ENCODE measurements at regions not wholly inside any gene's neighbourhood (a gene's known extent, or its start where the extent isn't known, plus 50 kb on each side); places are given as distances from the start of the nearest gene placed in this dataset.

- no peak for DNase-seq
- H3K4me3 ChIP-seq, result no peak overlapping the region
- H3K9me3 ChIP-seq, result peaks cover 0 to 4% (median 0%) of the 10 kb centered on the region in 12 donors
- no peak for ATAC-seq
- intact Hi-C loops (cut with DNase I), result no loop called here
- H3K27me3 ChIP-seq, result no peaks in the 10 kb centered on the region
- TF ChIP-seq CTCF (IDR thresholded peaks at IDR 0.05) (no peak), POLR2A (IDR thresholded peaks at IDR 0.05) (no peak)
- H3K4me1 ChIP-seq, result no peaks in the 10 kb centered on the region
- WGBS, 4 donors, result 92 to 98% (median 97%) methylated on average over 3 of the region's 3 CpGs
- no peak overlapping the region for H3K27ac ChIP-seq
- H3K36me3 ChIP-seq, result no peaks in the 10 kb centered on the region
Observed at GRCh38 chr9:115225459-115226116, 107.6 kb upstream of the TNC start.

GRCh38 chr9:115226152-115226551 lies 108.2 kb upstream of the TNC start:
- Histone ChIP-seq H3K4me1 (no peaks in the 10 kb centered on the region), H3K4me3 (no peak overlapping the region), H3K36me3 (no peaks in the 10 kb centered on the region), H3K27me3 (no peaks in the 10 kb centered on the region), H3K27ac (no peak overlapping the region), H3K9me3 (peaks cover 0 to 4% (median 0%) of the 10 kb centered on the region in 12 donors)
- TF ChIP-seq POLR2A (IDR thresholded peaks at IDR 0.05), result no peak
- no peak for TF ChIP-seq CTCF (IDR thresholded peaks at IDR 0.05)
- intact Hi-C loops (cut with DNase I), result no loop called here
- no peak for ATAC-seq
- WGBS, 4 donors, result 83 to 91% (median 86%) methylated on average over 3 of the region's 3 CpGs
- no peak for DNase-seq

- Histone ChIP-seq H3K4me3 (no peak overlapping the region), H3K27me3 (no peaks in the 10 kb centered on the region), H3K4me1 (no peaks in the 10 kb centered on the region), H3K36me3 (no peaks in the 10 kb centered on the region), H3K9me3 (peaks cover 0 to 4% (median 0%) of the 10 kb centered on the region in 12 donors), H3K27ac (no peak overlapping the region)
- no peak for ATAC-seq
- DNase-seq, result no peak
- WGBS, 4 donors, result 64 to 74% (median 71%) methylated on average over 2 of the region's 2 CpGs
- TF ChIP-seq POLR2A (IDR thresholded peaks at IDR 0.05), result no peak
- TF ChIP-seq CTCF (IDR thresholded peaks at IDR 0.05), result no peak
- intact Hi-C loops (cut with DNase I), result no loop called here
Observed at GRCh38 chr9:115229496-115229895, 111.5 kb upstream of the TNC start.

GRCh38 chr9:115230924-115231515 lies 113.1 kb upstream of the TNC start:
- 72 to 91% (median 76%) methylated on average over 3 of the region's 3 CpGs for WGBS, 4 donors
- intact Hi-C loops (cut with DNase I), result no loop called here

More at GRCh38 chr9:115230924-115231515, 113.1 kb upstream of the TNC start:
- DNase-seq (no peak), ATAC-seq (no peak)
- Histone ChIP-seq H3K4me3 (no peak overlapping the region), H3K9me3 (peaks cover 0 to 4% (median 0%) of the 10 kb centered on the region in 12 donors), H3K4me1 (no peaks in the 10 kb centered on the region), H3K36me3 (no peaks in the 10 kb centered on the region), H3K27me3 (no peaks in the 10 kb centered on the region), H3K27ac (no peak overlapping the region)
- TF ChIP-seq POLR2A (IDR thresholded peaks at IDR 0.05) (no peak), CTCF (IDR thresholded peaks at IDR 0.05) (no peak)
